ENCODE measurements at regions not wholly inside any gene's neighbourhood (a gene's known extent, or its start where the extent isn't known, plus 50 kb on each side); places are given as distances from the start of the nearest gene placed in this dataset.
"Not testable (repeated sequence)": the region's sequence is repeated elsewhere in the genome, so short reads cannot be mapped to it uniquely, and the experiment has no call there.

- no peak for DNase-seq (ENCODE audit: low spot score)
Measured at GRCh38 chr3:176628101-176628639, 569.1 kb downstream of the TBL1XR1 start.

DNA sequence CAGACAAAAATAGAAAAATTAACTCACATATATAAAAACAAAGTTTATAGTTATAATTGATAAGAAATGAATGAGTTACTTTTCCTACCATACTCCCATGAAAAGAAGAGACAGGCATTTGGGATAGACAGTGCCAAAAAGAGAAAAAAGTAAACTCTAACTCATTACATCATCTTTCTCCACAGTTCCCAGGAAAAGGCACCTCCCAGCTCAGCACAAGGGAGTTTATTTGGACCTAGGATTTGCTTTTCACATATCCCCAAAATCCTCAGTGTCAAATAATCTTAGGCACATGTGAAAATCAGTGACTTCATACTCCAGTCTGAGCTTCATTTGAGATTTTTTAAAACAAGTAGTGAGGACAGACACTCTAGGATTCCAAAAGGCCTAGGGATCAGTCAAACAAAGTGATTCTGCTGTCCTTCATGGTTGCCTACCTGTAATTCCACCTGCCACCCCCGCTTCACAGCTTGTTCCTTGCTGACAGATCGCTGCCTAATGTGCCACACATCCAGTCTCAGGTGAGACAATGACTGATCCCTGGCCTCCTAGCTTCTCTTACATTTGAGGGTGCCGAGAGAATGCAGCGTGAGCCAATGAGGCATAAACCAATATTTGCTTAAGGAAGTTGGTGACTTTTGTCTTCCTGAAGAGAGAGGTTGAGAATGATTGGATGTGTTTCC, 573.7 kb downstream of the TBL1XR1 start:
- DNase-seq (ENCODE audit: low spot score) = no peak

GRCh38 chr3:176619833-176620232, 577.4 kb downstream of the TBL1XR1 start:
- DNase-seq (ENCODE audit: low spot score) = no peak

- no peak for DNase-seq (ENCODE audit: low spot score)
Measured at GRCh38 chr3:176615826-176616225, 581.5 kb downstream of the TBL1XR1 start.

DNA sequence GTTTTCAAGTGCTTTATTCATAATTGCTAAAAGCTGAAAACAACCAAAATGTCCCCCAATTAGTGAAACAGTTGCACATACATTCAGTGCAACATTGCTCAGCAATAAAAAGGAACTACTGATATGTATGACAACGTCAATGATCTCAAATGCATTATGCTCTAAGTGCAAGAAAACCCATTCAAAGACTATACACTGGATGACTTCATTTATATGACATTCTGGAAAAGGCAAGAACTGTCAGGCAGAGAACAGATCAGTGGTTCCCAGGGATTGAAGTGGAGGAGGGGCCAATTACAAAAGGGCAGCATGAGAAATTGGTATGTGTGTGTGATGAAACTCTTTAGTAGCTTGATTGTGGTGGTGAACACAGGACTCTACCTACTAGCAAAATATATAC, 585.6 kb downstream of the TBL1XR1 start:
- no peak for DNase-seq (ENCODE audit: low spot score)

- no peak for DNase-seq (ENCODE audit: low spot score)
Measured at GRCh38 chr3:176609361-176609760, 587.9 kb downstream of the TBL1XR1 start.

GRCh38 chr3:176605553-176605952, 591.7 kb downstream of the TBL1XR1 start:
- not testable (repeated sequence) for DNase-seq (ENCODE audit: low spot score)

GRCh38 chr3:176595307-176595706, 602.0 kb downstream of the TBL1XR1 start:
- DNase-seq (ENCODE audit: low spot score) = no peak

- no peak for DNase-seq (ENCODE audit: low spot score)
Measured at GRCh38 chr3:176590722-176591121, 606.6 kb downstream of the TBL1XR1 start.

DNA sequence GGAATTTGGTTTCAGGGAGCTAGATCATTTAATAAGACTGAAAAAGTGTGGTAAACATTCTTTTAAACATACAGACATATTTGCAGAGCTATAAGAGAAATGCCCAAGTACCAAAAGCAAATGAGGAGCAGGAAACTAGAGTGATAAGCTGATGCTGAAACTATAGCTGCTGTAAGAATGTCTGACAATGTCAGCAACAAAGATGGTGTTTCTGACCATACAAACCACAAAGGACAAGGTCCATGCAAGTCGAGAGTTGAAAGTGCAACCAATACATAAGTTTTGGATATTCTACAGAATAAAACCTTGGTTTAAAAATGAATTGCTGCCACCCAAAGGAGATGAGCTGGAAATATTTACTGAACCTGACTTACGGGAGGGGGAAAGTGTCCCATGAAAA, 610.2 kb downstream of the TBL1XR1 start:
- DNase-seq (ENCODE audit: low spot score) = no peak

GRCh38 chr3:176584413-176585176, 612.7 kb downstream of the TBL1XR1 start:
- DNase-seq (ENCODE audit: low spot score) = no peak

GRCh38 chr3:176583956-176584355, 613.3 kb downstream of the TBL1XR1 start:
- DNase-seq (ENCODE audit: low spot score) = no peak

DNA sequence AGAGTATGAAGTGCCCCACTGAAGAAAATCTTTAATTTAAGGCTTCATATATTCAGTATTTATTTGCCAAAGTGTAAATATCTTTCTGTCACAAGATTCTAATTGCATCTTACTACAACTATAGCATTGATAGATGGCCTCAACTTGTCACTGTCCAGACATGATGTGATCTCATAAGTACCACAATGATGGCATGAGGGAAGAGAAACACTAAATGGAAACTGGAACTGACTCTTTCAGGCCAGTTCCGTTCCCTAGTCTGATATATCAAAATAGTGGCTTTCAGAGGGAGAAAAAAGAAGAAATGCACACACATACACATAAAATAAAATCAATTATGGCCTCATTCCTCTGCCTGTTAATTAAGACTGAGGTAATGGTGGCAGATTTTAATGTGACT, 615.7 kb downstream of the TBL1XR1 start:
- no peak for DNase-seq (ENCODE audit: low spot score)

- DNase-seq (ENCODE audit: low spot score) = no peak
Measured at GRCh38 chr3:176579711-176580185, 617.5 kb downstream of the TBL1XR1 start.

GRCh38 chr3:176578316-176578715, 619.0 kb downstream of the TBL1XR1 start:
- no peak for DNase-seq (ENCODE audit: low spot score)

DNA sequence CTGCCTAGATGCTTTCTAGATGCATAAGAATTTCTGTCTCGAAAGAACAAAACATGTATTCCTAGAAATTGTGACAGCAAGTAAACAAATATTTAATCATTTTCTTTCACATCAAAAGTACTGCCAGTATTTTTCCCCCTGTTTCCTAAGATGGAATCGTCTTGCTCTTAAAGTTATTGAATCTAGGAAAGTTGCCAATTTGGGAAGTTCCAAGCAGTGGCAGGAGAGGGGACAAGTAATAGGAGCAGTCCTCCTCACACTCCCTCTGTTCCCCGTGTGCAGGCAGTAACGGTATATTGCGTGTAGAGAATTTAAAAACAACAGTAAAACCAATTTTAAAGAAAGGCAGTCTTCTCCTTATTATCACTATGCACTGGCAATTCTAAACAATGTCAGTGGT, 619.8 kb downstream of the TBL1XR1 start:
- DNase-seq (ENCODE audit: low spot score) = no peak

GRCh38 chr3:176574786-176575185, 622.5 kb downstream of the TBL1XR1 start:
- DNase-seq (ENCODE audit: low spot score) = no peak

DNA sequence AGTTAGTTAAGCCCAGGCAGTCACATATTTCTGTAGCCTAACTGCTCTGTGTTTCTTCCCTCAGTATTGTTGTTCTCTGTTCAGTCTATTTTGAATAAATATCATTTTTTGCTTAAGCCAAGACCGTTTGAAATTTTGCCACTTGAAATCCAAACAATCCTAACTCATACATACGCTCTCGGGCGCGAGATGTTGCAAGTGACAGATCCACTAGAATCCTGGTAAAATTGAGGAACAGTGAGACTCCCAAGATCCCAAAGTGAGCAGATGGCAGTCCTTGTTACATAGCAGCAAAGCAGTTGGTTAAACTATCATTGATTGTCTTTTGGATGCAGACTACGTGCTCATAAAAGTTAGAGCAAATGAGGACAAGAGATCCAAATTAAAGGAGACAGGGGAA, 625.4 kb downstream of the TBL1XR1 start:
- DNase-seq (ENCODE audit: low spot score) = no peak

- no peak for DNase-seq (ENCODE audit: low spot score)
Measured at GRCh38 chr3:176570992-176571391, 626.3 kb downstream of the TBL1XR1 start.

DNA sequence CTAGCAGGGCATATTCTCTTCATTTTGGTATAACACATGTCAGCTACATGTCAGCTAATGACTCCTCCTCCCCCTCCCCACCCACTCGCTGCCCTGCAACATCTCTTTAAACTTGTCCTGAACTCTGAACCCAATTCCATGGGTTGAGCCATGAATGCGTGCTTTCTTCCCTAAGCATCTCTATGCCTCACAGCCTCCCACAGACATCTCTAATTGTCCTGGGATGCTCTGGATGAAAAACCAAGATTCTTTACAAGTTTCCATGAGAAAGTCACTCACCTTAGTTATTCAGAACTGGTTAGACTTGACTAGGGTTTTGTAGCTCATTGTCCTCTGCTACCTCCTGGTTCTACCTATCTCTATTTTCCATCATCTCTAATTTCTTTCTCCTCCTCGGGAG, 629.1 kb downstream of the TBL1XR1 start:
- DNase-seq (ENCODE audit: low spot score) = no peak

DNA sequence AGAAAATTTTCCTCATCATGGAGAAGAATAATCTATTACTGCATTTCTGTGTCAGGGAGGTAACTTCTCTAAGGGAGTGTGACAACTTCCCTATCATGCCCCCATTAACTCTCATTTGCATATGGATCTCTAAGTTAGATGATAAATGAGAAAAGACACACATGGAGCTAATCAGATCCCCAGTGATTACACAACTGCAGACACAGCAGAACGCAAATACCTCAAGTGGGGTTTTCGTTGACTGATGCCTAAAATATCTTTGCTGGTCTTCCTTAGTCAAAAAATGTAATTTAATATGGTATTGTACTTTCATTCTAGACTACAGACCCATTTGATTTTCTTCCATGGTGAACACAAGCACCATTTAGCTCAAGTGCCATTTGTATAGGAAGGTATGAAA, 630.5 kb downstream of the TBL1XR1 start:
- DNase-seq (ENCODE audit: low spot score) = no peak

GRCh38 chr3:176562331-176562730, 635.0 kb downstream of the TBL1XR1 start:
- no peak for DNase-seq (ENCODE audit: low spot score)

- no peak for DNase-seq (ENCODE audit: low spot score)
Measured at GRCh38 chr3:176561826-176562225, 635.5 kb downstream of the TBL1XR1 start.
